H9 (cell line): ENCODE measurements at regions not wholly inside any gene's neighbourhood (a gene's known extent, or its start where the extent isn't known, plus 50 kb on each side); places are given as distances from the start of the nearest gene placed in this dataset.

ENCODE experiments used
- DNase-seq: peaks from one replicate; pipeline ENCODE4 v3.0.0-alpha.2; 2017
- H2AFZ ChIP-seq: one replicate; pipeline ENCODE4 v1.6.1; 2013; ENCODE audit warnings: mild to moderate bottlenecking, low read length, control low read depth, moderate library complexity
- H2AK5ac ChIP-seq: 2 replicates; pipeline ENCODE4 v1.6.1; 2013; ENCODE audit warnings: low read length, control low read depth, mixed read lengths; ENCODE audit not compliant: insufficient read length
- H2BK120ac ChIP-seq: one replicate; pipeline ENCODE4 v1.6.1; 2013; ENCODE audit warnings: low read depth, mild to moderate bottlenecking, low read length, control low read depth, inconsistent platforms; ENCODE audit not compliant: poor library complexity, severe bottlenecking
- H2BK12ac ChIP-seq: 2 replicates; pipeline ENCODE4 v1.6.1; 2013; ENCODE audit warnings: low read length, control low read depth, mixed read lengths, low read depth; ENCODE audit not compliant: insufficient read length
- H2BK15ac ChIP-seq: 2 replicates; pipeline ENCODE4 v1.6.1; 2013; ENCODE audit warnings: low read depth, low read length, control low read depth
- H2BK20ac ChIP-seq: one replicate; pipeline ENCODE4 v1.6.1; 2013; ENCODE audit warnings: low read depth, mild to moderate bottlenecking, low read length, control low read depth, inconsistent platforms; ENCODE audit not compliant: poor library complexity, severe bottlenecking
- H2BK5ac ChIP-seq: 2 replicates; pipeline ENCODE4 v1.6.1; 2013; ENCODE audit warnings: low read length, control low read depth, mixed read lengths; ENCODE audit not compliant: insufficient read length
- H3K14ac ChIP-seq: 2 replicates; pipeline ENCODE4 v1.6.1; 2013; ENCODE audit warnings: low read length, control low read depth; ENCODE audit not compliant: insufficient read depth
- H3K18ac ChIP-seq: 2 replicates; pipeline ENCODE4 v1.6.1; 2013; ENCODE audit warnings: low read depth, mild to moderate bottlenecking, mixed read lengths, low read length, control low read depth; ENCODE audit not compliant: insufficient read length
- H3K23ac ChIP-seq: 2 replicates; pipeline ENCODE4 v1.6.1; 2013; ENCODE audit warnings: low read length, control low read depth, mixed read lengths, low read depth; ENCODE audit not compliant: insufficient read length
- H3K23me2 ChIP-seq: 2 replicates; pipeline ENCODE4 v1.6.1; 2013; ENCODE audit warnings: low read depth, mild to moderate bottlenecking, mixed read lengths, low read length, control low read depth; ENCODE audit not compliant: insufficient read length, poor library complexity, severe bottlenecking
- H3K27ac ChIP-seq: 2 replicates; pipeline ENCODE4 v1.5.1; 2013; ENCODE audit warnings: low read length, control low read depth, mixed read lengths, low read depth; ENCODE audit not compliant: insufficient read length
- H3K27me3 ChIP-seq: 2 replicates; pipeline ENCODE4 v1.6.1; 2013; ENCODE audit warnings: low read length, control low read depth, inconsistent platforms; ENCODE audit not compliant: insufficient read depth
- H3K4ac ChIP-seq: 2 replicates; pipeline ENCODE4 v1.6.1; 2013; ENCODE audit warnings: low read depth, mild to moderate bottlenecking, control low read depth, inconsistent platforms, low read length, moderate library complexity
- H3K4me1 ChIP-seq: 2 replicates; pipeline ENCODE4 v1.6.1; 2013; ENCODE audit warnings: low read length, control low read depth, inconsistent platforms; ENCODE audit not compliant: insufficient read depth
- H3K4me2 ChIP-seq: 2 replicates; pipeline ENCODE4 v1.6.1; 2013; ENCODE audit warnings: low read length, control low read depth, mixed read lengths; ENCODE audit not compliant: insufficient read length, insufficient read depth
- H3K56ac ChIP-seq: 2 replicates; pipeline ENCODE4 v1.6.1; 2013; ENCODE audit warnings: low read depth, mild to moderate bottlenecking, mixed read lengths, low read length, control low read depth; ENCODE audit not compliant: insufficient read length
- H3K79me1 ChIP-seq: 2 replicates; pipeline ENCODE4 v1.6.1; 2013; ENCODE audit warnings: low read depth, mild to moderate bottlenecking, moderate library complexity, low read length, control low read depth, inconsistent platforms; ENCODE audit not compliant: insufficient read depth, poor library complexity, severe bottlenecking
- H3K79me2 ChIP-seq: 2 replicates; pipeline ENCODE4 v1.6.1; 2013; ENCODE audit warnings: low read length, control low read depth, inconsistent platforms; ENCODE audit not compliant: insufficient read depth
- H3K9ac ChIP-seq: 2 replicates; pipeline ENCODE4 v1.6.1; 2013; ENCODE audit warnings: low read length, control low read depth, mixed read lengths; ENCODE audit not compliant: insufficient read length; ENCODE audit errors: extremely low read depth
- H3K9me3 ChIP-seq: one replicate; pipeline ENCODE4 v1.6.1; 2013; ENCODE audit warnings: low read depth, low read length, inconsistent platforms; ENCODE audit not compliant: control insufficient read depth
- H3T11ph ChIP-seq: one replicate; pipeline ENCODE4 v1.6.1; 2013; ENCODE audit warnings: mild to moderate bottlenecking, low read length, control low read depth, inconsistent platforms
- H4K20me1 ChIP-seq: one replicate; pipeline ENCODE4 v1.6.1; 2013; ENCODE audit not compliant: control insufficient read depth, insufficient read length, insufficient read depth
- H4K5ac ChIP-seq: 2 replicates; pipeline ENCODE4 v1.6.1; 2013; ENCODE audit warnings: low read depth, mild to moderate bottlenecking, mixed read lengths, low read length, control low read depth; ENCODE audit not compliant: insufficient read length
- H4K8ac ChIP-seq: replicated peaks from 2 replicates; pipeline ENCODE4 v1.6.1; 2013; ENCODE audit warnings: low read length, control low read depth, mixed read lengths, low read depth; ENCODE audit not compliant: insufficient read length
- H4K91ac ChIP-seq: 2 replicates; pipeline ENCODE4 v1.6.1; 2013; ENCODE audit warnings: low read depth, mild to moderate bottlenecking, moderate library complexity, mixed read lengths, low read length, control low read depth; ENCODE audit not compliant: insufficient read length
- H3K27ac Mint-ChIP-seq, 3 experiments: 2 replicates in 2 of 3; 3 replicates in 1 of 3; pipeline ENCODE4 v1.8.0; 2020 to 2021; ENCODE audit warnings: mixed read lengths in 3 of 3, mild to moderate bottlenecking in 1 of 3, moderate library complexity in 1 of 3
- H3K27me3 Mint-ChIP-seq: 2 replicates; pipeline ENCODE4 v1.8.0; 2021; ENCODE audit warnings: low read depth, mild to moderate bottlenecking, moderate library complexity, mixed read lengths
- H3K36me3 Mint-ChIP-seq, 3 experiments: 2 replicates in 2 of 3; 3 replicates in 1 of 3; pipeline ENCODE4 v1.8.0; 2020 to 2021; ENCODE audit warnings: low read depth in 3 of 3, mixed read lengths in 3 of 3; ENCODE audit not compliant: insufficient read depth in 1 of 3
- H3K4me1 Mint-ChIP-seq, 2 experiments: 2 replicates each; pipeline ENCODE4 v1.8.0; 2020; ENCODE audit warnings: mixed read lengths in 2 of 2
- H3K4me3 Mint-ChIP-seq, 2 experiments: 2 replicates in 1 of 2; 3 replicates in 1 of 2; pipeline ENCODE4 v1.8.0; 2020 to 2021; ENCODE audit warnings: mild to moderate bottlenecking in 2 of 2, mixed read lengths in 2 of 2, moderate library complexity in 1 of 2
- H3K9me3 Mint-ChIP-seq, 2 experiments: 2 replicates in 1 of 2; 3 replicates in 1 of 2; pipeline ENCODE4 v1.8.0; 2020; ENCODE audit warnings: mild to moderate bottlenecking in 2 of 2, mixed read lengths in 2 of 2, moderate library complexity in 1 of 2
- WGBS: extraction: QIAGEN DNeasy Blood & Tissue Kit; methylation state at CpG from one replicate; pipeline ENCODE4 v1.1.7; 2013; ENCODE audit warnings: missing lambda C conversion rate, low lambda C conversion rate, mixed read lengths; ENCODE audit not compliant: insufficient read length; ENCODE audit errors: extremely low coverage; 5-methylcytosine and 5-hydroxymethylcytosine counted together
- TF ChIP-seq, protein P1 (sequence below): fragments of 200-600 bp; sonication (generic); conservative IDR thresholded peaks from 3 replicates; pipeline ENCODE4 v1.8.0; 2021; ENCODE audit warnings: antibody characterized with exemption, mild to moderate bottlenecking

DNA sequence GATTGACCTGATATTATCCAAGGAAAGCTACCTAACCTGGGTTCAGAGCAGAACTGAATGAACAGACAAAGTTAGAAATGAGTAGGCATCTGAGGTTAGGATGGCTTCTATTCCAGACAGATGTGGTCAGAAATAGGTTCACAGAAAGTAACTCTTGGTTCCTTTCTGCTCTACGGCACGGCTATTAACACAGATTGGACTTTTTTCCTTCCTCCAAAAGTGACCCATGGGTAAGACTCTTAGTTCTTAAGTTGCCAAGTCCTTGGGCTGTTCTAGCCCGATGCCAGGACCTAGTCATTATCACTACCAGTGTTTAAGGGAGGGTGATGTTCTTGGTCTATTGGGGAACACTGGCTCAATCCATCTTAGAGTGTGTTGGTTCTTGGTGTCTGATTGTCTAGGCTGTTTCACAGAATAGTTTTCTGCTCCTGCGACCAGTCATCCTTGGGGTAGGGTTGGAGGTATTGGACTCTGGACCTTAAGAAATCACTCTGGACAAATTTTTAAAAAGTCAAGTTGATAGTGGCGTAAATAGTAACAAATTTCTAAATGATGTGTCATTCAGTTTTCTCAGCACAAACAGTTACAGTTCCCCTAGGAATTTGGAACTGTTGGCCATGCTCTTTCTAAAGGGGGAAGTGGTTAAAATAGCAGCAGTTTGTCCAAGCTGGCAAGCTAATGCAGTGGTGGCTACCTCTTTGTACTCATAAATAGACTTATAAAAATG, 60.1 kb upstream of the MYCBP2 start:
- Mint-ChIP-seq H3K27ac (no peak overlapping the region), H3K4me1 (peaks cover 25 to 26% of the 10 kb centered on the region in 2 experiments), H3K4me3 (no peak overlapping the region), H3K36me3 (peaks cover 0 to 5% (median 0%) of the 10 kb centered on the region in 3 experiments; a peak in 1 of 7 replicates), H3K27me3 (no peaks in the 10 kb centered on the region), H3K9me3 (no peaks in the 10 kb centered on the region; a peak in 1 of 5 replicates)
- DNase-seq: no peak
- no peaks in the 10 kb centered on the region for H4K20me1 ChIP-seq
- no peak overlapping the region for H3K27ac ChIP-seq
- TF ChIP-seq, protein P1, sequence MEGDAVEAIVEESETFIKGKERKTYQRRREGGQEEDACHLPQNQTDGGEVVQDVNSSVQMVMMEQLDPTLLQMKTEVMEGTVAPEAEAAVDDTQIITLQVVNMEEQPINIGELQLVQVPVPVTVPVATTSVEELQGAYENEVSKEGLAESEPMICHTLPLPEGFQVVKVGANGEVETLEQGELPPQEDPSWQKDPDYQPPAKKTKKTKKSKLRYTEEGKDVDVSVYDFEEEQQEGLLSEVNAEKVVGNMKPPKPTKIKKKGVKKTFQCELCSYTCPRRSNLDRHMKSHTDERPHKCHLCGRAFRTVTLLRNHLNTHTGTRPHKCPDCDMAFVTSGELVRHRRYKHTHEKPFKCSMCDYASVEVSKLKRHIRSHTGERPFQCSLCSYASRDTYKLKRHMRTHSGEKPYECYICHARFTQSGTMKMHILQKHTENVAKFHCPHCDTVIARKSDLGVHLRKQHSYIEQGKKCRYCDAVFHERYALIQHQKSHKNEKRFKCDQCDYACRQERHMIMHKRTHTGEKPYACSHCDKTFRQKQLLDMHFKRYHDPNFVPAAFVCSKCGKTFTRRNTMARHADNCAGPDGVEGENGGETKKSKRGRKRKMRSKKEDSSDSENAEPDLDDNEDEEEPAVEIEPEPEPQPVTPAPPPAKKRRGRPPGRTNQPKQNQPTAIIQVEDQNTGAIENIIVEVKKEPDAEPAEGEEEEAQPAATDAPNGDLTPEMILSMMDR: no peak
- no peaks in the 10 kb centered on the region for H3K23me2 ChIP-seq
- no peaks in the 10 kb centered on the region for H3K9me3 ChIP-seq
- no peak overlapping the region for H2BK120ac ChIP-seq
- WGBS: no CpG with 5 or more reads among the region's 5 CpGs
- no peak overlapping the region for H2AFZ ChIP-seq
- no peak overlapping the region for H4K8ac ChIP-seq
- no peak overlapping the region for H2BK12ac ChIP-seq
- H2BK20ac ChIP-seq: no peak overlapping the region
- no peak overlapping the region for H4K91ac ChIP-seq
- H3K79me1 ChIP-seq: no peaks in the 10 kb centered on the region
- no peak overlapping the region for H3T11ph ChIP-seq
- no peak overlapping the region for H4K5ac ChIP-seq
- H3K14ac ChIP-seq: no peak overlapping the region
- H3K4me2 ChIP-seq: no peak overlapping the region
- no peak overlapping the region for H3K9ac ChIP-seq
- no peak overlapping the region for H3K56ac ChIP-seq
- no peaks in the 10 kb centered on the region for H3K4me1 ChIP-seq
- no peaks in the 10 kb centered on the region for H3K79me2 ChIP-seq
- H3K23ac ChIP-seq: no peak overlapping the region
- H3K4ac ChIP-seq: no peak overlapping the region
- no peak overlapping the region for H2BK15ac ChIP-seq
- no peak overlapping the region for H2AK5ac ChIP-seq
- H2BK5ac ChIP-seq: no peak overlapping the region
- H3K18ac ChIP-seq: no peak overlapping the region
- no peaks in the 10 kb centered on the region for H3K27me3 ChIP-seq
